B cell (primary cell): ENCODE measurements at regions not wholly inside any gene's neighbourhood (a gene's known extent, or its start where the extent isn't known, plus 50 kb on each side); places are given as distances from the start of the nearest gene placed in this dataset.

ENCODE experiments used
- CTCF ChIP-seq: fragments of 200-600 bp; IDR thresholded peaks from one replicate; pipeline ENCODE4 v1.8.0; 2022; ENCODE audit warnings: antibody characterized with exemption, mild to moderate bottlenecking
- EZH2 ChIP-seq: IDR thresholded peaks from 2 replicates; pipeline ENCODE4 v1.6.1; 2012; ENCODE audit warnings: borderline replicate concordance, low read depth, mild to moderate bottlenecking, moderate library complexity, low read length; ENCODE audit not compliant: insufficient read depth, poor library complexity, severe bottlenecking

DNA sequence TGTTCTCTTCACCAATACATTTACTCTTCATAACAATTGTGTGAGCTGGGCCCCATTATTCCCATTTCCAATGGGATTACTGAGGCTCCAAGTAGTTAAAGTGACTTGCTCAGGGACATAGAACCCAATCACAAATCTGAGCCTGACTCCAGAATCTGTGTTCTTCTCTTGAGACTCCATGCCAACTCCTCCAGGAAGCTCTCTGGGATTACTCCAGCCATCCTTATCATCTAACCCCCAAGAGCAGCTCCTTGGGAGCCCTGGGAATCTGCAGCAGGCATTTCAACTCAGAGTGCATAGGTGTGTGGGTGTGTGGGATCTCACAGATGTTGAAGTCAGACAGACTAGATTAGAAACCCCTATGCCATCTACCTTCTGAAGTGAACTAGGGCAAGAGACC is 131.4 kb upstream of the BOD1 start:
- TF ChIP-seq CTCF (no peak), EZH2 (no peak)
